Neural progenitor cell (in vitro differentiated cells): ENCODE measurements at regions not wholly inside any gene's neighbourhood (a gene's known extent, or its start where the extent isn't known, plus 50 kb on each side); places are given as distances from the start of the nearest gene placed in this dataset.

Source experiments
- DNase-seq: peaks from one replicate; pipeline ENCODE4 v3.0.0-alpha.2; 2016; ENCODE audit warnings: low spot score
- H2AFZ ChIP-seq: fragments of 200-600 bp; sonication (generic); replicated peaks from 2 replicates; pipeline ENCODE4 v1.6.1; 2016; ENCODE audit warnings: antibody characterized with exemption
- H3F3A ChIP-seq: fragments of 200-600 bp; sonication (generic); 2 replicates; pipeline ENCODE4 v1.6.1; 2016; ENCODE audit warnings: antibody characterized with exemption, low read depth
- H3K27ac ChIP-seq: fragments of 200-600 bp; sonication (generic); 2 replicates; pipeline ENCODE4 v1.5.1; 2016; ENCODE audit warnings: mild to moderate bottlenecking
- H3K27me3 ChIP-seq: fragments of 200-600 bp; sonication (generic); 2 replicates; pipeline ENCODE4 v1.6.1; 2016; ENCODE audit warnings: mild to moderate bottlenecking, moderate library complexity
- H3K36me3 ChIP-seq: fragments of 200-600 bp; sonication (generic); 2 replicates; pipeline ENCODE4 v1.5.1; 2016
- H3K4me1 ChIP-seq: fragments of 200-600 bp; sonication (generic); 2 replicates; pipeline ENCODE4 v1.6.1; 2016; ENCODE audit warnings: mixed run types
- H3K4me2 ChIP-seq: fragments of 200-600 bp; sonication (generic); 2 replicates; pipeline ENCODE4 v1.6.1; 2016
- H3K4me3 ChIP-seq: fragments of 200-600 bp; sonication (generic); 2 replicates; pipeline ENCODE4 v1.5.1; 2016
- H3K79me2 ChIP-seq: fragments of 200-600 bp; sonication (generic); 2 replicates; pipeline ENCODE4 v1.6.1; 2016; ENCODE audit warnings: low read depth
- H3K9ac ChIP-seq: fragments of 200-600 bp; sonication (generic); 2 replicates; pipeline ENCODE4 v1.6.1; 2016
- H3K9me3 ChIP-seq: fragments of 200-600 bp; sonication (generic); 2 replicates; pipeline ENCODE4 v1.5.1; 2016; ENCODE audit warnings: low read depth
- H4K20me1 ChIP-seq: fragments of 200-600 bp; sonication (generic); 2 replicates; pipeline ENCODE4 v1.6.1; 2016; ENCODE audit warnings: low read depth
- H3K27ac Mint-ChIP-seq: 3 replicates; pipeline ENCODE4 v1.8.0; 2021; ENCODE audit warnings: mixed read lengths
- H3K27me3 Mint-ChIP-seq: 2 replicates; pipeline ENCODE4 v1.8.0; 2022; ENCODE audit warnings: low read depth, mild to moderate bottlenecking, inconsistent platforms, moderate library complexity, mixed read lengths; ENCODE audit not compliant: insufficient read depth
- H3K36me3 Mint-ChIP-seq: 3 replicates; pipeline ENCODE4 v1.8.0; 2021; ENCODE audit warnings: mixed read lengths
- H3K4me1 Mint-ChIP-seq: 3 replicates; pipeline ENCODE4 v1.8.0; 2021; ENCODE audit warnings: mixed read lengths
- H3K4me3 Mint-ChIP-seq: 3 replicates; pipeline ENCODE4 v1.8.0; 2021; ENCODE audit warnings: mild to moderate bottlenecking, moderate library complexity, mixed read lengths
- H3K9me3 Mint-ChIP-seq: 3 replicates; pipeline ENCODE4 v1.8.0; 2020; ENCODE audit warnings: mixed read lengths
- EZH2 ChIP-seq: fragments of 200-600 bp; sonication (generic); IDR thresholded peaks from 2 replicates; pipeline ENCODE4 v1.6.1; 2017; ENCODE audit warnings: antibody characterized with exemption, mild to moderate bottlenecking, moderate library complexity
- EZH2phosphoT487 ChIP-seq: fragments of 200-600 bp; sonication (generic); IDR thresholded peaks from 2 replicates; pipeline ENCODE4 v1.6.1; 2017; ENCODE audit warnings: antibody characterized with exemption
- TF ChIP-seq, protein P1 (sequence below): fragments of 200-600 bp; sonication (generic); IDR thresholded peaks from 2 replicates; pipeline ENCODE4 v1.5.1; 2017; ENCODE audit warnings: antibody characterized with exemption, mild to moderate bottlenecking

DNA sequence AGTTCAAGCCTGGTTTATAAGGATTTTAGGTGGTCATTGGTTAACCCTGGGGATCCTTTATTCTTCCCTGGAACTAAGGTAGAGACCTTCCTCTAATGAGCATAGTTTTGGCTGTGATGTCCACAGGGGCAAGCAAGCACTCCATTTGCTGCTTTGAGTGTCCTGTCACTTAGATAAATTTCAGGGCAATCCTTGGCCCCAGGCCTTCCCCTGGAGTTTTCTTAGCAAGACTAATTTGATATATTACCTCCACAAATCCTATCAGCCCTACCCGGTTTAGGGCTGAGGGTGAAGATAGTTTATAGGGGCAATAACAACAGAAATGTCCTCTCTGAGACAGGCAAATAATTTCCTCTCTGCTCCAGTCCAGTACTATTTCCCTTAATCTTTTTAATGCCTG, 166.6 kb downstream of the CYYR1 start:
- Mint-ChIP-seq H3K27me3 (peaks cover 4% of the 10 kb centered on the region), H3K4me3 (no peak overlapping the region), H3K27ac (no peak overlapping the region), H3K4me1 (peaks cover 47% of the 10 kb centered on the region), H3K9me3 (peaks cover 3% of the 10 kb centered on the region), H3K36me3 (no peaks in the 10 kb centered on the region)
- H3K4me1 ChIP-seq, result peaks cover 22% of the 10 kb centered on the region
- no peak overlapping the region for H3K4me3 ChIP-seq
- no peak overlapping the region for H3K27ac ChIP-seq
- H3K36me3 ChIP-seq, result no peaks in the 10 kb centered on the region
- TF ChIP-seq EZH2, result no peak
- no peak for TF ChIP-seq EZH2phosphoT487
- TF ChIP-seq, protein P1, sequence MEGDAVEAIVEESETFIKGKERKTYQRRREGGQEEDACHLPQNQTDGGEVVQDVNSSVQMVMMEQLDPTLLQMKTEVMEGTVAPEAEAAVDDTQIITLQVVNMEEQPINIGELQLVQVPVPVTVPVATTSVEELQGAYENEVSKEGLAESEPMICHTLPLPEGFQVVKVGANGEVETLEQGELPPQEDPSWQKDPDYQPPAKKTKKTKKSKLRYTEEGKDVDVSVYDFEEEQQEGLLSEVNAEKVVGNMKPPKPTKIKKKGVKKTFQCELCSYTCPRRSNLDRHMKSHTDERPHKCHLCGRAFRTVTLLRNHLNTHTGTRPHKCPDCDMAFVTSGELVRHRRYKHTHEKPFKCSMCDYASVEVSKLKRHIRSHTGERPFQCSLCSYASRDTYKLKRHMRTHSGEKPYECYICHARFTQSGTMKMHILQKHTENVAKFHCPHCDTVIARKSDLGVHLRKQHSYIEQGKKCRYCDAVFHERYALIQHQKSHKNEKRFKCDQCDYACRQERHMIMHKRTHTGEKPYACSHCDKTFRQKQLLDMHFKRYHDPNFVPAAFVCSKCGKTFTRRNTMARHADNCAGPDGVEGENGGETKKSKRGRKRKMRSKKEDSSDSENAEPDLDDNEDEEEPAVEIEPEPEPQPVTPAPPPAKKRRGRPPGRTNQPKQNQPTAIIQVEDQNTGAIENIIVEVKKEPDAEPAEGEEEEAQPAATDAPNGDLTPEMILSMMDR, result no peak
- H3K9me3 ChIP-seq, result no peaks in the 10 kb centered on the region
- no peak for DNase-seq
- no peak overlapping the region for H3K4me2 ChIP-seq
- H3K79me2 ChIP-seq, result no peaks in the 10 kb centered on the region
- H3F3A ChIP-seq, result peaks cover under 1% of the 10 kb centered on the region
- H3K27me3 ChIP-seq, result no peaks in the 10 kb centered on the region
- no peak overlapping the region for H2AFZ ChIP-seq
- H3K9ac ChIP-seq, result no peak overlapping the region
- no peaks in the 10 kb centered on the region for H4K20me1 ChIP-seq

DNA sequence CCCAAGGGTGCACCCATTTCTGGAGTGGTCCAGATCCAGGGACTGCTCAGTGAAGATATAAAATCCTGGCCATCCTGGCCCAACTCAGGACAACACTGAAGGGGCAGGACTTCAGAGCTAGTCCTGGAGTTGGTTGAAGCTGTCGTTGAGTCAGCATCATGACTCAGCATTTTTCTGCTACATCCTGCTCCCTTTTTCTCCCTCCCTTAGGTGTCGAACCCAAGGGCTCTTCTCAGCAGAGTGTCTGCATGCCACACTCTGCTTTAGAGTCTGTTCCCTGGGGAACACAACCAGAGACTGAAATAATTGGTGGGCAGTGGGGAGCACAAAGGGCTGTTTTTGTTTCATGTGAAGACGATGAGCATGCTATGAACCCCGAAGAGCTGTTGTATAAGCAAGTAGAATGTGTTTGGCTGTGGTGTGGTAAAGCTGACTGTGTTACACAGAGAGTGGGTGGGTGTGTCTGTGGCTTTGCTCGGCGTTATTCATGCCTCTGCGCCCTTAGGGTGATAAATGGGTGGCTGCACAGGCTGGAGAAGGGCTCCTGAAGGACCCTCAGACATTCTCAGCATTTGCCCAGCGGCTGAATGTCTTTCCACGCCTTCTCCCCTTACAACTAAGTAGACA, 167.2 kb downstream of the CYYR1 start:
- TF ChIP-seq, protein P1, result no peak
- TF ChIP-seq EZH2phosphoT487, result no peak
- no peak for TF ChIP-seq EZH2
- Mint-ChIP-seq H3K27me3 (peaks cover 4% of the 10 kb centered on the region), H3K27ac (no peak overlapping the region), H3K4me1 (peaks cover 44% of the 10 kb centered on the region), H3K4me3 (no peak overlapping the region), H3K36me3 (no peaks in the 10 kb centered on the region), H3K9me3 (peaks cover 6% of the 10 kb centered on the region)
- Histone ChIP-seq H4K20me1 (no peaks in the 10 kb centered on the region), H3K36me3 (no peaks in the 10 kb centered on the region), H2AFZ (peak overlapping the region; percentile 54), H3K79me2 (no peaks in the 10 kb centered on the region), H3K9me3 (no peaks in the 10 kb centered on the region), H3K27me3 (no peaks in the 10 kb centered on the region), H3K27ac (no peak overlapping the region), H3F3A (no peaks in the 10 kb centered on the region), H3K4me1 (peaks cover 22% of the 10 kb centered on the region), H3K4me2 (no peak overlapping the region), H3K4me3 (no peak overlapping the region), H3K9ac (no peak overlapping the region)
- peak; percentile 31 for DNase-seq

DNA sequence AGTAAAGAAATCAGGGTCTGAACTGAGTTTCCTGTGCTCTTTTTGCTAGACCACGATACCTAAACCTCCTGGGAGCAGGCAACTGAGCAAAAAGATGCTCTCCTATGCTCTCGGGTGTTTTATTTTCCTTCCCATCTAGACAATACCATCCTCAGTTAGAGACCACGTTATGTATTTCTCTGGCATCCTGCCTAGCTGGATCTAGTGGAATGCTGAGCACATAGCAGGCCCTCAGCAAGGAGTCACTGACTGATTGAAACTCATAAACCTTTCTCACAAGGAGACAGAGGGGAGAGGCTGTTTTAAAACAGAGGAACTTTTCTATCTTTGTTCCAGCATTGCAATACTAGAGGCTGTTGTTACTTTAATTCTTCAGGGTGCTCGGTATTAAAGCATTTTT, 168.0 kb downstream of the CYYR1 start:
- peak overlapping the region; percentile 52 for H2AFZ ChIP-seq

More for the DNA sequence above, 168.0 kb downstream of the CYYR1 start:
- no peak overlapping the region for H3K27ac Mint-ChIP-seq
- Histone ChIP-seq H3K9me3 (no peaks in the 10 kb centered on the region), H3K79me2 (no peaks in the 10 kb centered on the region), H3K4me1 (peaks cover 17% of the 10 kb centered on the region), H3K4me2 (no peak overlapping the region), H3K4me3 (no peak overlapping the region), H4K20me1 (no peaks in the 10 kb centered on the region), H3F3A (no peaks in the 10 kb centered on the region), H3K27ac (no peak overlapping the region), H3K27me3 (no peaks in the 10 kb centered on the region), H3K36me3 (no peaks in the 10 kb centered on the region), H3K9ac (no peak overlapping the region)
- TF ChIP-seq, protein P1, result no peak
- peaks cover 4% of the 10 kb centered on the region for H3K27me3 Mint-ChIP-seq
- peaks cover 36% of the 10 kb centered on the region for H3K4me1 Mint-ChIP-seq
- no peaks in the 10 kb centered on the region for H3K36me3 Mint-ChIP-seq
- H3K4me3 Mint-ChIP-seq, result no peak overlapping the region
- H3K9me3 Mint-ChIP-seq, result peaks cover 7% of the 10 kb centered on the region
- DNase-seq, result no peak
